ENCODE measurements at regions not wholly inside any gene's neighbourhood (a gene's known extent, or its start where the extent isn't known, plus 50 kb on each side); places are given as distances from the start of the nearest gene placed in this dataset.
A peak's percentile ranks its signal among the peaks of the same experiment; 100 is the strongest.

DNA sequence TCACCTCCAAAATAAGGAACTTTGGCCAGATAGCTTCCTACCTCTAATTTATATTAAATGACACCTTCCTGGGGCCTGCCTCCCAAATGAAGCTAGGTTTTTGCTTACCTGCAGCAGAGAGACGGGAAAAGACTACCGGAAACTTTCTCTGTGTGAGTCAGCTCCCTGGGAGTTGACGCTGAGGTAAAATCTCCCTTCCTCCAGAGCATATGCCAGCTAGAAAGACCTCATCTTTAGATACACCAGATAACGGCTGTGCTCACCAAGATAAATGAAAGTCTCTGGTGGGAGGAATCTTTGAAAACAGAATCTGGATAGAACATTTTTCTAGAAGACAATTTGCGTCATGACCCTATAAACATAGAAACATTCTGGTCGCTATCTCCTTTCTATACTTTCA is 99.7 kb upstream of the RFX8 start:
- Histone ChIP-seq H3K27ac (ENCODE audit: low read length) (no peak overlapping the region), H3K4me3 (ENCODE audit: low read length in 2 of 2) (no peak overlapping the region), H3K4me1 (ENCODE audit: control insufficient read depth, insufficient read depth, low read length) (peaks cover 6% of the 10 kb centered on the region), H3K27me3 (ENCODE audit: control insufficient read depth in 1 of 2, insufficient read depth in 2 of 2, low read length in 2 of 2) (no peaks in the 10 kb centered on the region), H3K9ac (ENCODE audit: low read length in 2 of 2) (no peak overlapping the region), H3K9me3 (ENCODE audit: control insufficient read depth in 2 of 2, low read length in 2 of 2) (no peaks in the 10 kb centered on the region), H3K36me3 (ENCODE audit: control insufficient read depth in 2 of 2, insufficient read depth in 2 of 2, low read length in 2 of 2) (no peaks in the 10 kb centered on the region)

DNA sequence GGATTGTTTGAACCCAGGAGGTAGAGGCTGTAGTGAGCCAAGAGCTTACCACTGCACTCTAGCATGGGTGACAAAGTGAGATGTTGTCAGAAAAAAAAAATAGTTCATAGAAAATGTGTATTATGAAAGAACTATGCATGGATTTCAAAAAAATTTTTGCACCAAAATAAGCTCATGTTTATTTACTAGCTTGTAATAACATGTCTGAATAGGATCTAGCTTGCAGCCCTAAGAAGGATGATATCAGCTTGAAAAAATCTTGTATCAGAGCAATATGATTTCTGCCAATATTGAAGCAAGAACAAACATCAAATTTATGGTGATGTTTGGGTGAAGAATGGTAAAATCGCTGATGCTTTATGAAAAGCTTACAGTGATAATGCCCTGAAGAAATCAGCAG is 97.0 kb upstream of the RFX8 start:
- no peak overlapping the region for H3K9ac ChIP-seq (ENCODE audit: low read length in 2 of 2)
- peaks cover 6% of the 10 kb centered on the region for H3K4me1 ChIP-seq (ENCODE audit: control insufficient read depth, insufficient read depth, low read length)

DNA sequence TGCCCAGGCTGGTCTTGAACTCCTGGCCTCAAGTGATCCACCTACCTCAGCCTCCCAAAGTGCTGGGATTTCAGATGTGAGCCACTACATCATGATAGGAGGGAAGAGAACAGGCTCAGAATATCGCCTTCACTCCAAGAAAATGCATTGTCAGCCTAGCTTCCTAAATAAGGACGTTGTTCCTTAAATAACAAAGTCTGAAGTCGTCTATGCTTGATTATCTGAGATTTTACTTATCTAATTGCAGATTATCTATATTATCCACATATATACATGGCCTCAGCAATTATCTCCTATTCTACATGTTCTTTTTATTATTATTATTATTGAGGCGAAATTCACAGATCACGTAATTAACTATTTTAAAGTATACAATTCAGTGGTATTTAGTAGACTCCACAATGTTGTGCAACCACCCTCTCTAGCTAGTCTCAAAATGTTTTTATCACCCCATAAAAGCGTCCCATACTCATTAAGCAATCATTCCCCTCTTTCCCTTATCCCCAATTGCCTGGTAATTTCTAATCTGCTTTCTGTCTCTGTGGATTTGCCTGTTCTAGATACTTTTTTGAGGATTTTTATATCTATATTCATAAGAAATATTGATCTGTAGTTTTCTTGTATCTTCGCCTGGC is 95.1 kb upstream of the RFX8 start:
- Histone ChIP-seq H3K9me3 (ENCODE audit: control insufficient read depth in 2 of 2, low read length in 2 of 2) (no peaks in the 10 kb centered on the region), H3K36me3 (ENCODE audit: control insufficient read depth in 2 of 2, insufficient read depth in 2 of 2, low read length in 2 of 2) (no peaks in the 10 kb centered on the region), H3K4me1 (ENCODE audit: control insufficient read depth, insufficient read depth, low read length) (no peaks in the 10 kb centered on the region), H3K9ac (ENCODE audit: low read length in 2 of 2) (no peak overlapping the region), H3K27me3 (ENCODE audit: control insufficient read depth in 1 of 2, insufficient read depth in 2 of 2, low read length in 2 of 2) (no peaks in the 10 kb centered on the region), H3K4me3 (ENCODE audit: low read length in 2 of 2) (no peak overlapping the region), H3K27ac (ENCODE audit: low read length) (no peak overlapping the region)

More for the DNA sequence above, 97.0 kb upstream of the RFX8 start:
- no peaks in the 10 kb centered on the region for H3K36me3 ChIP-seq (ENCODE audit: control insufficient read depth in 2 of 2, insufficient read depth in 2 of 2, low read length in 2 of 2)
- no peaks in the 10 kb centered on the region for H3K9me3 ChIP-seq (ENCODE audit: control insufficient read depth in 2 of 2, low read length in 2 of 2)
- no peak overlapping the region for H3K4me3 ChIP-seq (ENCODE audit: low read length in 2 of 2)
- H3K27ac ChIP-seq (ENCODE audit: low read length), result no peak overlapping the region
- no peaks in the 10 kb centered on the region for H3K27me3 ChIP-seq (ENCODE audit: control insufficient read depth in 1 of 2, insufficient read depth in 2 of 2, low read length in 2 of 2)

DNA sequence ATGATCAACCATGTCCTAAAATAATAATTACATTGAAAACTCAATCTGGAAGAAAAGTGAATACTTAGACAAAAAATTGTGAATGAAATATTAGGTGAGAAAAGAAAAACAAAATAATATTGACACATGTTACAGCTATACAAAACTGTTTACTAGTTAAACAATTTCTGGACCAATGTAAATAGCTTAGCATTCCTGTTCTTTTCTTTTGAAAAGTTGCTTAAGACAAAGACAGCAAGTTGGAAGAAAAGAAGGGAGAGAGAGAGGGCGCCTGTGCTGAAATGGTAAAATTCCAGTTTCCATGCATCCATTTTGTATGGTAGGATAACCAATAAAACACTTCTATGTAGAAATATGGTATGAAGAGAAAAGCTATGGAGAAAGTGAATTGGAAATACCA is 94.1 kb upstream of the RFX8 start:
- Histone ChIP-seq H3K4me1 (ENCODE audit: control insufficient read depth, insufficient read depth, low read length) (no peaks in the 10 kb centered on the region), H3K36me3 (ENCODE audit: control insufficient read depth in 2 of 2, insufficient read depth in 2 of 2, low read length in 2 of 2) (no peaks in the 10 kb centered on the region), H3K9me3 (ENCODE audit: control insufficient read depth in 2 of 2, low read length in 2 of 2) (no peaks in the 10 kb centered on the region), H3K9ac (ENCODE audit: low read length in 2 of 2) (no peak overlapping the region), H3K27me3 (ENCODE audit: control insufficient read depth in 1 of 2, insufficient read depth in 2 of 2, low read length in 2 of 2) (no peaks in the 10 kb centered on the region), H3K27ac (ENCODE audit: low read length) (no peak overlapping the region), H3K4me3 (ENCODE audit: low read length in 2 of 2) (no peak overlapping the region)

DNA sequence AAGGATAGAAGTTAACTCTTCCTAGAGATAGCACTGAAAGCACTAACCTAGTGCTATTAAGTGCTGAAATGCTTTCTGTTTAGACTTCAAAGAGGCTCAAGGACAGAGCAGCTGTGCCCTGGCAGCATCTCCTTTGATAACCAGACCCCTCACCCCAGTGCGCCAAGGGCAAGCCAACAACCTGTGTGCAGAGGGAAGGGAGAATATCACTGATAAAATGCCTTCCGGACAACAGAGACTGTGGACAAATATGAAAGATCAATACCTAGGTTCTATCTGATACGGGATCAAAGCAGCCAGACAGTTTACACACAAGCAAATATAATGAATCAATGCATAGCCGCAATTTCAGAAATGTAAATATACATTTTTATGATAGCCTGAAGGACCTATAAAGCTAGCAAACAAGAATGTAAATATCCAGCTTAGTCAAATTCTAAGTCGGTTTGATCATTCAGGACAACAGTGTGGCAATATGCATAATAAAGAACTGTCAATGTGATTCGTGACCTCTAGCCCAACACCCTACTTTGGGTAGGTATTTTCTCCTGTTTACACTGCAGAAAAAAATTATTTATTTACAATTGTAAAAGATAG is 91.8 kb upstream of the RFX8 start:
- Histone ChIP-seq H3K27ac (ENCODE audit: low read length) (no peak overlapping the region), H3K9ac (ENCODE audit: low read length in 2 of 2) (no peak overlapping the region), H3K27me3 (ENCODE audit: control insufficient read depth in 1 of 2, insufficient read depth in 2 of 2, low read length in 2 of 2) (no peaks in the 10 kb centered on the region), H3K36me3 (ENCODE audit: control insufficient read depth in 2 of 2, insufficient read depth in 2 of 2, low read length in 2 of 2) (no peaks in the 10 kb centered on the region), H3K4me1 (ENCODE audit: control insufficient read depth, insufficient read depth, low read length) (no peaks in the 10 kb centered on the region), H3K9me3 (ENCODE audit: control insufficient read depth in 2 of 2, low read length in 2 of 2) (no peaks in the 10 kb centered on the region), H3K4me3 (ENCODE audit: low read length in 2 of 2) (no peak overlapping the region)

DNA sequence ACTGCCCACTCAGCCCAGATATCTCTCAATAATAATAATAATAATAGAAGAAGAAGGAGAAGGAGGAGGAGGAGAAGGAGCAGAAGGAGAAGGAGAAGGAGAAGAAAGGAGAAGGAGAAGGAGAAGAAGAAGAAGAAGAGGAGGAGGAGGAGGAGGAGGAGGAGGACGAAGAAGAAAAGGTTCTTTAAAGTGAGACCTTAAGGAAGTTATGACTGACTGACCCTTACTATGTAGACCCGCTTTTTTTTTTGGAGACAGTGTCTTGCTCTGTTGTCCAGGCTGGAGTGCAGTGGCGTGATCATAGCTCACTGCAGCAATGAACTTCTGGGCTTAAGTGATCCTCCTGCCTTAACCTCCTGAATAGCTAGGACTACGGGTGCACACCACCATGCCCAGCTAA is 88.9 kb upstream of the RFX8 start:
- Histone ChIP-seq H3K9ac (ENCODE audit: low read length in 2 of 2) (no peak overlapping the region), H3K4me1 (ENCODE audit: control insufficient read depth, insufficient read depth, low read length) (peaks cover 8% of the 10 kb centered on the region), H3K4me3 (ENCODE audit: low read length in 2 of 2) (no peak overlapping the region), H3K27ac (ENCODE audit: low read length) (no peak overlapping the region), H3K36me3 (ENCODE audit: control insufficient read depth in 2 of 2, insufficient read depth in 2 of 2, low read length in 2 of 2) (no peaks in the 10 kb centered on the region), H3K27me3 (ENCODE audit: control insufficient read depth in 1 of 2, insufficient read depth in 2 of 2, low read length in 2 of 2) (no peaks in the 10 kb centered on the region), H3K9me3 (ENCODE audit: control insufficient read depth in 2 of 2, low read length in 2 of 2) (peaks cover 0 to 6% of the 10 kb centered on the region in 2 donors)

DNA sequence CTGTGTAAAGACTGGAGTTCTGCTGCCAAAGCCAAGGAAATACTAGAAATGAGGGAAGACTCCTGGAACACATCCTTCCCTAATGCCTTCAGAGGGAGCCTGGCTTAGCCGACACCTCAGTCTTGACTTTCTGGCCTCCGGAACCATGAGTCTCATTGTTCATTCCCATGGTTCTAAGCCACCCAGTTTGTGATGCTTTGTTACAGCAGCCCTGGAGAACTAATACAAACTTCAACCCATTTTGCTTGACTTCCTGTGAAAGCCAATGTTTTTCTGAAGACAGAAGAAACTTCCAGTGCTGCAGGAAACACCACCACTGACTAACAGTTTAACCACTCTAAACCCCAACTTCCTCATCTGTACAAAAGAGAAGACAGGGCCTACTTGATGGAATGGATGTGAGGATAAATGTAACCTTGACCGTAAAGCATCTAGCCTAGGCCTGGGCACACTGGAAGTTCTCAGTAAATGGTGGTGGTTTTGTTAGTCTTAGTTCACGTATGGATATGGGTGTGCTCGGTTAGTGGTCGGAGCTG is 85.9 kb upstream of the RFX8 start:
- Histone ChIP-seq H3K4me3 (ENCODE audit: low read length in 2 of 2) (no peak overlapping the region), H3K36me3 (ENCODE audit: control insufficient read depth in 2 of 2, insufficient read depth in 2 of 2, low read length in 2 of 2) (no peaks in the 10 kb centered on the region), H3K4me1 (ENCODE audit: control insufficient read depth, insufficient read depth, low read length) (peaks cover 14% of the 10 kb centered on the region), H3K9ac (ENCODE audit: low read length in 2 of 2) (no peak overlapping the region), H3K27me3 (ENCODE audit: control insufficient read depth in 1 of 2, insufficient read depth in 2 of 2, low read length in 2 of 2) (no peaks in the 10 kb centered on the region), H3K27ac (ENCODE audit: low read length) (no peak overlapping the region), H3K9me3 (ENCODE audit: control insufficient read depth in 2 of 2, low read length in 2 of 2) (peaks cover 0 to 6% of the 10 kb centered on the region in 2 donors)

DNA sequence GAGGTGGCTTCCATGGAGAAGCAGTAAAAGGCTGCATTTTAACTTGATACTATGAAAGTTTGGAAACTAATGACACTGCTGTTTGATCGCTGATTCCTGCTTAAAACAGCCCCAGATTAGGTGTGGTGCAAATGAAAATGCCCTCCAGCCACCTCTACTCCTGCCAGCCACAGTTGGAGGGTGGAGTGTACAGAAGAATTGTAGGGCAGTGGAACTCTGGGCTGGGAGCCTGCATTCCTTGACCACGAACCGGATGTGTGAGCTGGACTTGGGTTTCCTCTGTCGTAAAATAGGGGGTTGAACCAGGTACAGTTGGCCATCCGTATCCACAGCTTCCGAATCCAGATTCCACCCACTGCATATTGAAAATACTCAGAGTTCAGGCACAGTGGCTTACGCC is 84.6 kb upstream of the RFX8 start:
- H3K4me1 ChIP-seq (ENCODE audit: control insufficient read depth, insufficient read depth, low read length), result peaks cover 14% of the 10 kb centered on the region
- peak overlapping the region in 1 of 2 donors; percentile 46 for H3K4me3 ChIP-seq (ENCODE audit: low read length in 2 of 2)
- H3K36me3 ChIP-seq (ENCODE audit: control insufficient read depth in 2 of 2, insufficient read depth in 2 of 2, low read length in 2 of 2), result no peaks in the 10 kb centered on the region
- H3K9ac ChIP-seq (ENCODE audit: low read length in 2 of 2), result peak overlapping the region in 1 of 2 donors; percentile 33
- no peaks in the 10 kb centered on the region for H3K27me3 ChIP-seq (ENCODE audit: control insufficient read depth in 1 of 2, insufficient read depth in 2 of 2, low read length in 2 of 2)
- H3K9me3 ChIP-seq (ENCODE audit: control insufficient read depth in 2 of 2, low read length in 2 of 2), result peaks cover 0 to 6% of the 10 kb centered on the region in 2 donors
- peak overlapping the region; percentile 71 for H3K27ac ChIP-seq (ENCODE audit: low read length)

DNA sequence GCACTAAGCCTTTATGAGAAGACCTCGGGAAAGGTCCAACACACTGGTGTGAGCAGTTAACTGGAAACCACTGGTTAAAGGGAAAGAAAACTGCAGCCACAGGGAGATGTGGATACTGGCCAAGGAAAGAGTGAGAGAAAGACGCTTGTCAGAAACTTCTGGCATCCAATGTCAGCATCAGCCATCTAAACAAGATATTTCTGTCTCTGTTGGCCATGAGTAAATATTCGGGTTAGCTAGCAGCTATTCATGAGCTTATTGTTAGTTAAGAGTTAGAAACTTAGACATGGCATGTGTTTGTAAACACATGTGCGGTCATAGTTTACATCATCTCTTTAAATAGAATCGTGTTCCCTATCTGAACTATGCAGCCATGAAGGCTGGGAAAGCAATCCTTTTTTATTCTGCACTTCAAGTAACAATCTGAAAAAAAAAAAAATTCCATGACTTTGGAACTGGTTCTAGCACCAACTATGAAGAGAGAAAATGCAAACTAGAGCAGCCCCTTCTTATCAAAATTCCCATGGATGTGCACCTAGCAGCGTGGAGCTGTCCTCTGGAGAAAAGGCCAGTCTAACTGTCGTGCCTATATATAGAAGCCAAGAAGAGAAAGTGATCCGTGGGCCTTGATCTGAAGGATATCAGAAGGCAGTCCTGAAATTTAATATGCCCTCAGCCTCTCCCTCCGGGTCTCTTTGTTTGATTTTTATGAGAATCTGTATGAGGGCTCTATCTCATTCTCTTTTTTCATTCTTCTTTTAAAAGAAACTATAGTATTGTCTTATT is 84.0 kb upstream of the RFX8 start:
- Histone ChIP-seq H3K9ac (ENCODE audit: low read length in 2 of 2) (peak overlapping the region; percentile 33 to 55), H3K4me1 (ENCODE audit: control insufficient read depth, insufficient read depth, low read length) (peaks cover 14% of the 10 kb centered on the region), H3K9me3 (ENCODE audit: control insufficient read depth in 2 of 2, low read length in 2 of 2) (peaks cover 0 to 6% of the 10 kb centered on the region in 2 donors), H3K27ac (ENCODE audit: low read length) (peak overlapping the region; percentile 71), H3K36me3 (ENCODE audit: control insufficient read depth in 2 of 2, insufficient read depth in 2 of 2, low read length in 2 of 2) (no peaks in the 10 kb centered on the region), H3K27me3 (ENCODE audit: control insufficient read depth in 1 of 2, insufficient read depth in 2 of 2, low read length in 2 of 2) (no peaks in the 10 kb centered on the region), H3K4me3 (ENCODE audit: low read length in 2 of 2) (peak overlapping the region; percentile 21 to 62)

DNA sequence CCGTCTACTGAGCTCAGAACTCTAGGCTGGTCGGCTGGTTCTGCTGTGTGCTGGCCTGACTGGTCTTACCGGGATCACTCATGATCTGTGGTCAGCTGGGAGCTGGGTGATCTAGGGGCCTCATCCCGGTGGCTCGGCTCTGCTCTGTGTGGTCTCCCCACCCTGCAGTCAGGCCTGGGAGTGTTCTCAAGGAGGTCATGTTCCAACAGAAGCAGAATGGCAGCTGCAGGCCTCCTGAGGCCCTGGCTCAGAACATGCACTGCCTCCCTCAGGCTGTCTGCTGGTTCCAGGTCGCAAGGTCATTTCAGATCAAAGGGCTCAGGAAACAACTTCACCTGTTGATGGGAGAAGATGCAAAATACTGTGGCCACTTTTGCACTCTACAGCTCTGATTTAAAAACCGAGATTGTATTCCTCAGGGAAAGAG is 81.1 kb upstream of the RFX8 start:
- Histone ChIP-seq H3K4me3 (ENCODE audit: low read length in 2 of 2) (no peak overlapping the region), H3K4me1 (ENCODE audit: control insufficient read depth, insufficient read depth, low read length) (peaks cover 14% of the 10 kb centered on the region), H3K9me3 (ENCODE audit: control insufficient read depth in 2 of 2, low read length in 2 of 2) (peaks cover 0 to 6% of the 10 kb centered on the region in 2 donors), H3K27ac (ENCODE audit: low read length) (no peak overlapping the region), H3K9ac (ENCODE audit: low read length in 2 of 2) (no peak overlapping the region), H3K27me3 (ENCODE audit: control insufficient read depth in 1 of 2, insufficient read depth in 2 of 2, low read length in 2 of 2) (no peaks in the 10 kb centered on the region), H3K36me3 (ENCODE audit: control insufficient read depth in 2 of 2, insufficient read depth in 2 of 2, low read length in 2 of 2) (no peaks in the 10 kb centered on the region)
